Stimulated activated CD4-positive, alpha-beta T cell treated with anti-CD3 and anti-CD28 coated beads, Interleukin-12 subunit alpha, Interleukin-12 subunit beta, amount 100 ng/mL, for 48 hours (primary cell): ENCODE measurements at regions not wholly inside any gene's neighbourhood (a gene's known extent, or its start where the extent isn't known, plus 50 kb on each side); places are given as distances from the start of the nearest gene placed in this dataset.

Source experiments
- DNase-seq, 3 donors: peaks; one replicate each; pipeline ENCODE4 v3.0.0-alpha.2; 2020; ENCODE audit warnings: low read depth in 2 of 3, low spot score in 1 of 3

- no peak for DNase-seq
Measured at GRCh38 chr2:41040782-41041520, 589.1 kb upstream of the SLC8A1 start.

- no peak for DNase-seq
Measured at GRCh38 chr2:41042343-41042742, 590.5 kb upstream of the SLC8A1 start.

GRCh38 chr2:41061356-41061755 lies 609.5 kb upstream of the SLC8A1 start:
- DNase-seq: no peak

- no peak for DNase-seq
Measured at GRCh38 chr2:41062336-41062735, 610.4 kb upstream of the SLC8A1 start.

- DNase-seq: no peak
Measured at GRCh38 chr2:41066168-41066567, 614.3 kb upstream of the SLC8A1 start.

- DNase-seq: no peak
Measured at GRCh38 chr2:41068740-41069139, 616.9 kb upstream of the SLC8A1 start.

GRCh38 chr2:41078341-41078740 lies 626.5 kb upstream of the SLC8A1 start:
- no peak for DNase-seq

- no peak for DNase-seq
Measured at GRCh38 chr2:41079011-41079410, 627.1 kb upstream of the SLC8A1 start.

GRCh38 chr2:41084321-41084720 lies 632.4 kb upstream of the SLC8A1 start:
- no peak for DNase-seq

GRCh38 chr2:41087946-41088345 lies 636.1 kb upstream of the SLC8A1 start:
- no peak for DNase-seq

- DNase-seq: no peak
Measured at GRCh38 chr2:41101281-41101680, 649.4 kb upstream of the SLC8A1 start.

- no peak for DNase-seq
Measured at GRCh38 chr2:41109744-41110143, 657.9 kb upstream of the SLC8A1 start.

GRCh38 chr2:41111836-41112627 lies 660.1 kb upstream of the SLC8A1 start:
- DNase-seq: no peak

- DNase-seq: no peak
Measured at GRCh38 chr2:41116106-41116797, 664.4 kb upstream of the SLC8A1 start.

- DNase-seq: no peak
Measured at GRCh38 chr2:41119489-41119888, 667.6 kb upstream of the SLC8A1 start.

GRCh38 chr2:41123341-41123740 lies 671.5 kb upstream of the SLC8A1 start:
- DNase-seq: no peak

GRCh38 chr2:41127351-41127750 lies 675.5 kb upstream of the SLC8A1 start:
- no peak for DNase-seq

- no peak for DNase-seq
Measured at GRCh38 chr2:41129988-41130387, 678.1 kb upstream of the SLC8A1 start.

GRCh38 chr2:41137031-41137430 lies 685.1 kb upstream of the SLC8A1 start:
- no peak for DNase-seq

- DNase-seq: no peak
Measured at GRCh38 chr2:41141146-41141791, 689.4 kb upstream of the SLC8A1 start.

GRCh38 chr2:41142478-41142877 lies 690.6 kb upstream of the SLC8A1 start:
- no peak for DNase-seq
